ENCODE measurements at regions not wholly inside any gene's neighbourhood (a gene's known extent, or its start where the extent isn't known, plus 50 kb on each side); places are given as distances from the start of the nearest gene placed in this dataset.

DNA sequence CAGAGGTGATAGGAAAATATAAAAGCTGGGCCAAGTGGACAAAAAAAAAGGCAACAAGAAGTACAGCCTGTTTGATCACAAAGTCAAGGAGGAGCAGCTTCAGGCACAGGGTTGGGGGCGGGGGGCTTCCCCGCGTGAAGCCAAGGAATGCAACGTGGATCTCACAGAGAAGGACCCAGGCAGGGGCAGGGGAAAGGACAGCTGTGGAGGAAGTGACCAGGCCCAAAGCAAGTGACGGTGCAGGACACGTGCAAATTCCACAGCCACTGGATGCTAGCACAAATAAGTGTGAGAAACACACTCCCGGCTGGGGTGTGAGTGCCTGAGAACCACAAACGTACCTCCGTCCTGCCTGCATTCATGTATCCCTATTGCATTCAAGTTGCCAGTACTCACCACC lies 77.7 kb upstream of the DSCAM start:
- FAIRE-seq, result no peak

DNA sequence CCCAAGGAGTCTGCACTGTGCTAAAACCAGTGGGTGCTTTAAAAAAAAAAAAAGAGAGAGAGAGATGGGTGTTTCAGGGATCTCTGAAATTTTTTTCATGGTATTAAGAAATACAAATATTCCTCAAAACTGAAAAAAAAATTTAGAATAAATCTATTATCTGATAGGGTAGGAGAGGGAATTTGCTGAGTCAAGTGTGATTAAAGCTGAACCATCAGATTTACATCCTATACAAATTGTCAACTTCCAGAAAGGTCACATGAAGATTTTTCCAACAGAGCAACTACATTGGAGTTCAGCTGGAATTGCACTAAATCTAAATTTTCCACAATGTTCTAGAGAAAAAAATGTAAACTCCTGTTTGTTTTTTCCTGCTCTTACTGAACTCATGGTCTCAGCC lies 79.3 kb upstream of the DSCAM start:
- H3K27me3 Mint-ChIP-seq (ENCODE audit: low read depth, unreplicated experiment), result no peaks in the 10 kb centered on the region
- H3K27ac Mint-ChIP-seq (ENCODE audit: unreplicated experiment), result no peak overlapping the region
- no peak overlapping the region for H3K27ac ChIP-seq (ENCODE audit: low read depth, low read length)
- DNase-seq (ENCODE audit: low read depth), result no peak
- H3K79me2 ChIP-seq (ENCODE audit: insufficient read depth, low read length), result no peaks in the 10 kb centered on the region
- no peaks in the 10 kb centered on the region for H3K4me1 ChIP-seq (ENCODE audit: insufficient read depth, low read length)
- no peaks in the 10 kb centered on the region for H3K4me1 Mint-ChIP-seq (ENCODE audit: low read depth, unreplicated experiment)
- H3K9me3 Mint-ChIP-seq (ENCODE audit: unreplicated experiment), result peaks cover 22% of the 10 kb centered on the region
- no peak overlapping the region for H2AFZ ChIP-seq (ENCODE audit: low read depth, low read length)
- no peak for FAIRE-seq
- no peak overlapping the region for H3K9ac ChIP-seq (ENCODE audit: low read length)
- no peaks in the 10 kb centered on the region for H3K27me3 ChIP-seq (ENCODE audit: insufficient read depth, low read length)
- H3K36me3 ChIP-seq (ENCODE audit: insufficient read depth, low read length), result no peaks in the 10 kb centered on the region
- H4K20me1 ChIP-seq (ENCODE audit: insufficient read depth, low read length), result no peaks in the 10 kb centered on the region
- H3K4me2 ChIP-seq (ENCODE audit: low read length), result no peak overlapping the region
- TF ChIP-seq, protein P1, sequence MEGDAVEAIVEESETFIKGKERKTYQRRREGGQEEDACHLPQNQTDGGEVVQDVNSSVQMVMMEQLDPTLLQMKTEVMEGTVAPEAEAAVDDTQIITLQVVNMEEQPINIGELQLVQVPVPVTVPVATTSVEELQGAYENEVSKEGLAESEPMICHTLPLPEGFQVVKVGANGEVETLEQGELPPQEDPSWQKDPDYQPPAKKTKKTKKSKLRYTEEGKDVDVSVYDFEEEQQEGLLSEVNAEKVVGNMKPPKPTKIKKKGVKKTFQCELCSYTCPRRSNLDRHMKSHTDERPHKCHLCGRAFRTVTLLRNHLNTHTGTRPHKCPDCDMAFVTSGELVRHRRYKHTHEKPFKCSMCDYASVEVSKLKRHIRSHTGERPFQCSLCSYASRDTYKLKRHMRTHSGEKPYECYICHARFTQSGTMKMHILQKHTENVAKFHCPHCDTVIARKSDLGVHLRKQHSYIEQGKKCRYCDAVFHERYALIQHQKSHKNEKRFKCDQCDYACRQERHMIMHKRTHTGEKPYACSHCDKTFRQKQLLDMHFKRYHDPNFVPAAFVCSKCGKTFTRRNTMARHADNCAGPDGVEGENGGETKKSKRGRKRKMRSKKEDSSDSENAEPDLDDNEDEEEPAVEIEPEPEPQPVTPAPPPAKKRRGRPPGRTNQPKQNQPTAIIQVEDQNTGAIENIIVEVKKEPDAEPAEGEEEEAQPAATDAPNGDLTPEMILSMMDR (IDR thresholded peaks at IDR 0.05; ENCODE audit: insufficient read depth, low read depth, low read length), result no peak
- TF ChIP-seq EZH2 (IDR thresholded peaks at IDR 0.05; ENCODE audit: insufficient read depth, low read length), result no peak
- no peak overlapping the region for H3K4me3 Mint-ChIP-seq (ENCODE audit: unreplicated experiment)
- H3K4me3 ChIP-seq (ENCODE audit: insufficient read depth, low read depth, low read length), result no peak overlapping the region
- no peaks in the 10 kb centered on the region for H3K36me3 Mint-ChIP-seq (ENCODE audit: low read depth, unreplicated experiment)
- peaks cover 7% of the 10 kb centered on the region for H3K9me3 ChIP-seq (ENCODE audit: insufficient read depth, low read depth, low read length)

More for the DNA sequence above, 77.7 kb upstream of the DSCAM start:
- no peaks in the 10 kb centered on the region for H3K36me3 Mint-ChIP-seq (ENCODE audit: low read depth, unreplicated experiment)
- Histone ChIP-seq H3K4me1 (ENCODE audit: insufficient read depth, low read length) (no peaks in the 10 kb centered on the region), H3K79me2 (ENCODE audit: insufficient read depth, low read length) (no peaks in the 10 kb centered on the region), H3K9me3 (ENCODE audit: insufficient read depth, low read depth, low read length) (peaks cover 7% of the 10 kb centered on the region), H2AFZ (ENCODE audit: low read depth, low read length) (no peak overlapping the region), H3K4me3 (ENCODE audit: insufficient read depth, low read depth, low read length) (no peak overlapping the region), H3K27me3 (ENCODE audit: insufficient read depth, low read length) (no peaks in the 10 kb centered on the region), H4K20me1 (ENCODE audit: insufficient read depth, low read length) (no peaks in the 10 kb centered on the region), H3K36me3 (ENCODE audit: insufficient read depth, low read length) (no peaks in the 10 kb centered on the region), H3K9ac (ENCODE audit: low read length) (no peak overlapping the region), H3K27ac (ENCODE audit: low read depth, low read length) (no peak overlapping the region), H3K4me2 (ENCODE audit: low read length) (no peak overlapping the region)
- no peak for DNase-seq (ENCODE audit: low read depth)
- TF ChIP-seq EZH2 (IDR thresholded peaks at IDR 0.05; ENCODE audit: insufficient read depth, low read length), result no peak
- TF ChIP-seq, protein P1 (IDR thresholded peaks at IDR 0.05; ENCODE audit: insufficient read depth, low read depth, low read length), result no peak
- H3K27me3 Mint-ChIP-seq (ENCODE audit: low read depth, unreplicated experiment), result no peaks in the 10 kb centered on the region
- H3K4me1 Mint-ChIP-seq (ENCODE audit: low read depth, unreplicated experiment), result no peaks in the 10 kb centered on the region
- no peak overlapping the region for H3K27ac Mint-ChIP-seq (ENCODE audit: unreplicated experiment)
- no peak overlapping the region for H3K4me3 Mint-ChIP-seq (ENCODE audit: unreplicated experiment)
- H3K9me3 Mint-ChIP-seq (ENCODE audit: unreplicated experiment), result peaks cover 17% of the 10 kb centered on the region

DNA sequence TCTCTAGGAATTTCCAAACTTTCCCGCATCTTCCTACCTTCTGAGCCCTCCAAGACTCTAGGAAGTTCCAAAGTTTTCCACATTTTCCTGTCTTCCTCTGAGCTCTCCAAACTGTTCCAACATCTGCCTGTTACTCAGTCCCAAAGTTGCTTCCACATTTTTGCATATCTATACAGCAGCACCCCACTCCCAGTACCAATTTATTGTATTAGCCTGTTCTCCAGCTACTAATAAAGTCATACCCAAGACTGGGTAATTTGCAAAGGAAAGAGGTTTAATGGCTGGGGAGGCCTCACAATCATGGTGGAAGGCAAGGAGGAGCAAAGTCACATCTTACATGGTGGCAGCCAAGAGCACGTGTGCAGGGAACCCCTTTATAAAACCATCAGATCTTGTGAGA lies 82.9 kb upstream of the DSCAM start:
- H3K9ac ChIP-seq (ENCODE audit: low read length), result no peak overlapping the region
- H3K79me2 ChIP-seq (ENCODE audit: insufficient read depth, low read length), result no peaks in the 10 kb centered on the region
- DNase-seq (ENCODE audit: low read depth), result no peak
- no peak overlapping the region for H3K27ac Mint-ChIP-seq (ENCODE audit: unreplicated experiment)
- H3K4me3 ChIP-seq (ENCODE audit: insufficient read depth, low read depth, low read length), result no peak overlapping the region
- H3K27ac ChIP-seq (ENCODE audit: low read depth, low read length), result no peak overlapping the region
- H3K4me3 Mint-ChIP-seq (ENCODE audit: unreplicated experiment), result no peak overlapping the region
- H3K36me3 ChIP-seq (ENCODE audit: insufficient read depth, low read length), result no peaks in the 10 kb centered on the region
- H3K4me2 ChIP-seq (ENCODE audit: low read length), result no peak overlapping the region
- no peak overlapping the region for H2AFZ ChIP-seq (ENCODE audit: low read depth, low read length)
- no peak for TF ChIP-seq EZH2 (IDR thresholded peaks at IDR 0.05; ENCODE audit: insufficient read depth, low read length)
- TF ChIP-seq, protein P1 (IDR thresholded peaks at IDR 0.05; ENCODE audit: insufficient read depth, low read depth, low read length), result no peak
- H3K4me1 ChIP-seq (ENCODE audit: insufficient read depth, low read length), result no peaks in the 10 kb centered on the region
- H3K27me3 ChIP-seq (ENCODE audit: insufficient read depth, low read length), result no peaks in the 10 kb centered on the region
- peaks cover 24% of the 10 kb centered on the region for H3K9me3 Mint-ChIP-seq (ENCODE audit: unreplicated experiment)
- H3K36me3 Mint-ChIP-seq (ENCODE audit: low read depth, unreplicated experiment), result no peaks in the 10 kb centered on the region
- H3K27me3 Mint-ChIP-seq (ENCODE audit: low read depth, unreplicated experiment), result no peaks in the 10 kb centered on the region
- H3K4me1 Mint-ChIP-seq (ENCODE audit: low read depth, unreplicated experiment), result no peaks in the 10 kb centered on the region
- no peaks in the 10 kb centered on the region for H4K20me1 ChIP-seq (ENCODE audit: insufficient read depth, low read length)
- H3K9me3 ChIP-seq (ENCODE audit: insufficient read depth, low read depth, low read length), result peaks cover 9% of the 10 kb centered on the region
- no peak for FAIRE-seq

All from astrocyte (in vitro differentiated cells and primary cell).